ENCODE measurements at regions not wholly inside any gene's neighbourhood (a gene's known extent, or its start where the extent isn't known, plus 50 kb on each side); places are given as distances from the start of the nearest gene placed in this dataset.
"Not testable (repeated sequence)": the region's sequence is repeated elsewhere in the genome, so short reads cannot be mapped to it uniquely, and the experiment has no call there.

- DNase-seq: no peak
Measured at GRCh38 chr6:93183531-93183972, 235.8 kb downstream of the EPHA7 start.

- DNase-seq: no peak
Measured at GRCh38 chr6:93182938-93183479, 236.3 kb downstream of the EPHA7 start.

GRCh38 chr6:93177918-93178317, 241.4 kb downstream of the EPHA7 start:
- no peak for DNase-seq

GRCh38 chr6:93177438-93177837, 241.9 kb downstream of the EPHA7 start:
- DNase-seq: no peak

DNA sequence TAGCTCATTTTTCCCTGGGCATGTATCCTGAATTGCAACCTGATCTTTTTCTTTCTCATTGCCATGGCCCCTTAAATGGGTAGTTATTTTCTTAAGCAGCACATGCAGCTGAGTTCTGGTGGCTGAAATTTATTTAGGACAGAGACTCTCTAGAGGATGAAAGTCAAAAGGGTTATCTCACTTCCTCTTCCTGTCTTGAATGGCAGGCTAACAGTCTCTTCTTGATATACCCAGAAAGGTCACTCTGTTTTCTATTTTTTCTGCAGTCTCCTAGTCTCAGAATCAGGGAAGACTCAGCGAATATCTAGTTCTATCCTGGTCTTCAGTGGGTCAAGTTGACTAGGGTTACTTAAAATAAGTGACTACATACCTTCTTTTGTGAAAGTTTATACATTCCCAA, 243.3 kb downstream of the EPHA7 start:
- DNase-seq: no peak

GRCh38 chr6:93173573-93173972, 245.8 kb downstream of the EPHA7 start:
- not testable (repeated sequence) for DNase-seq

GRCh38 chr6:93165850-93166430, 253.4 kb downstream of the EPHA7 start:
- no peak for DNase-seq

DNA sequence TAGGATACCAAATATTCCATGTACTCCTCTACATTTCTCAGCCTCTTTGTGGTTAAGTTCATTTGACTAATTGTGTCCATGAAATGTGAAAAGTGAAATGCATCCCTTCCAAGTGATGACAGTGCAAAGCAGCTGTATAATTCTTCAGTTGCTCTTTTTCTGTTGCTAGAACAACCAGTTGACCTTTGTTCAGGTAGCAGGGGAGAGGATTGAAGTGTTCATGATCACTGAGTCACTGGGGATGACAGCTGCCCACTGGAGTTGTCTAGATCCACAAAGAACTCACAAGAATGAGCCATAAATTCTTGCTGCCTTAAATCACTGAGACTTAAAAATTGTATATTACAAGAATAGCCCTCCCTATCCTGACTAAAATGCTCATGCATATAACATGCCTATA, 254.6 kb downstream of the EPHA7 start:
- DNase-seq: no peak

- DNase-seq: no peak
Measured at GRCh38 chr6:93163146-93163545, 256.2 kb downstream of the EPHA7 start.

- DNase-seq: no peak
Measured at GRCh38 chr6:93139408-93140081, 279.8 kb downstream of the EPHA7 start.

DNA sequence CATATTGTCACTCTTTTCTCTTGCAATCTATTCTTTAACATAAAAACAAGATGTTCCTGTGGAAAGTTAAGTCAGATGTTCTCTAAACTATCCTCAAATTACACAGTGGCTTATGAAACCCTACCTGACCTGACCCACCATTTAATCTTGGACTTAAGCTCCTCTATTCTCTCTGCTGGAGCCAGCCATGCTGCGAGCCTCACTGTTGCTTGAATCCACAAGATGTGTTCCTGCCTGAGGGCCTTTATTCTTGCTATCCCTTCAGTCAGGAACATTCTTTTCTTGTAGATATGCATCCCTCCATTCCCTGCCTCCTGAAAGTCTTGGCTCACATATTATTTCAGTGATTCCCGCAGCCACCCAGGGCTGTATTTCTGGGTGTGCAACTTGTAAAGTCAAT, 283.2 kb downstream of the EPHA7 start:
- no peak for DNase-seq

DNA sequence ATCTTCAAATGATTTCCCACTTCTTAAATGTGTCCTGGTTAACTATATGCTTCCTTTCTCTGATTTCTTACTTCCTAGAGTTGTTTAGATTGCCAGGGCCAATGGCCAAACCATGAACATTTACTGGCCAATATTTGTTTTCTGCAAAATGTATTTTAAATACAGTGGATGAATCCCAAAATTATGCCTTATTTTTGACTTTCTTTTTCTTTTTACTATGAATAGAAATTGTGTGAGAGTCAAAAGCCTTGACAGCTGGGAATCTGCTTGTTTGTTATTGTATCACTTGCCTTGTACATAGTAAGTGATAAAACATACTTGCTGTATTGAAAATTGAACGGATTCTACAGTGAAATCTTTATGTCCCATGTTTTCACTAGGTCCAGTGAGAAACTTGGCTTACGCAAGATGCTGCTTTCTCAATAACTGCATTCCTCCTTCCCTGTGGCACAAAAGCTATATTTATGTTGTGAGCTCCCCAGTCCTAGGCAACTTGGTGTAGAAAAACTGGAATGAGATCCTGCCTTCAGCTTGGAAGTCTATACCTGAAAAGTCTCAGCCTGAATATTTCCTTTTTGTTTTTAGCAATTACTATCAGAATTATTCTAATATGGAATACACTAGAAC, 295.2 kb downstream of the EPHA7 start:
- DNase-seq: no peak

- DNase-seq: no peak
Measured at GRCh38 chr6:93123585-93123984, 295.8 kb downstream of the EPHA7 start.

DNA sequence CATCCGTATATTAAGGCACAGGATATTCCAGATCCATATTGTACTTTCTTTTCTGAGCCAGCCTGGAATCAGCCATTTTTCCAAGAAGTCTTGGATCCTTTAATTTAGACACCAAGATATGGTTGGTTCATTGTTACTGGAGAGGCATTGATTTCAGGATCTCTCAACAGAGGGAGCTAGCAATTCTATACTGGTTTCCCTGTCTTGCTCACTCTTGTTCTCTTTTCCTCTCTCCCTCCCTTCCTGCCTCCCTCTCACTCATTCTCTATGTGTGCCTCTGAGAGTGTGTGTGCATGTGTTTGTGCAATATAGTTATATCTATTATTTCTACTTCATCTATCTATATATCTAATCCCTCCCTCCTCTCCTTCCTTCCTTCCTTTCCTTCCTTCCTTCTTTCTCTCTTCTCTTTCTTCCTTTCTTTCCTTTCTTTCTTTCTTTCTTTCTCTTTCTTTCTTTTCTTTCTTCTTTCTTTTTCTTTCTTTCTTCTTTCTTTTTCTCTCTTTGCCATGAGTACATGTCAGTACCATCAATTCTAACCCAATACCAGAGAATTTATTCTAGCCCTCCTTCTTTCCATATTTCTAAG, 299.1 kb downstream of the EPHA7 start:
- DNase-seq: no peak

- DNase-seq: no peak
Measured at GRCh38 chr6:93105907-93106306, 313.5 kb downstream of the EPHA7 start.

DNA sequence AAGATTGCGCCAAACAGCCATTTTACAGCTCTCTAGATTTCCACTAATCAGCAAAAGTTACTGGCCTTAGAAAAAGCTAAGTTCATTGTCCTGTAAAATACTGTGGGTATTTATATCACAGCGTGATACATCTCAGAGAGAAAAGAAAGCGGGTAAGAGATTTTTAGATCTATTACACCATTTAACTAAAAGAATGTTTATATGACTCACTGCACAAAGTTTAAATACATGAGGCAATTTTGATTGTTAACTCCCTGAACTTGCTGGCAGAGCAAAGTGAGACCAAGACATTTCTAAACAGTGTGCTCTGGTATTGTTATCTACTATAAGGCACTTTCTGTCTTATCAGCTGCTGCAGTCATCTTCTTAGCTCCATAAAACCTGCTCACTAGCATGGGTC, 314.3 kb downstream of the EPHA7 start:
- no peak for DNase-seq

DNA sequence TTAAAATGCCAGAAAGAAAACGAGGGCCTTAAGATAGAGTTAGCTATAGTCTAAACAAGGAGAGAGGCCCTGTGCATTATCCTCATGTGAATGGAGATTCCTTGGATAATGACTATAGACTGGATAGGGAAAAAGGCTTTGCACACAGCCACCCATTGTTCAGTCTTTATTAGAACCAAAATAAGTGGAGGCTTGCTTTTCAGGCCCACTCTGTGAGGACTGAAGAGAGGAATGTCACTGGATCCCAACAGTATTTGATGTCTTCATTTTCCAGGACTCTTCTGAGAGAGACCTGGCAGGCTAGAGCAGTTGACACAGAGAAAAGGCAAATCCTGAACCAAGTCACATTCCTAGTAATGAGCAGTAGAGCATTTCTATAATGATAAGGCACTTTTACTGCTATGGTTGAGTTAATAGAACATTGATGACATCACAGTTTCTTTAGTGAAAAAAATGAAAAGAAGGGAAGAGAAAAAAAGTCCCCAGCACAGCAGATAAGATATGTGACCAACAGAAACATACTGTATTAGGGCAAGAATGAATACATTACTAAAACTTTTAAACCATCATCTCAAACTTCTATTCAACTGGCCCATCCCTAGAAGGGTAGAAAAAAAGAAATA, 315.1 kb downstream of the EPHA7 start:
- no peak for DNase-seq

DNA sequence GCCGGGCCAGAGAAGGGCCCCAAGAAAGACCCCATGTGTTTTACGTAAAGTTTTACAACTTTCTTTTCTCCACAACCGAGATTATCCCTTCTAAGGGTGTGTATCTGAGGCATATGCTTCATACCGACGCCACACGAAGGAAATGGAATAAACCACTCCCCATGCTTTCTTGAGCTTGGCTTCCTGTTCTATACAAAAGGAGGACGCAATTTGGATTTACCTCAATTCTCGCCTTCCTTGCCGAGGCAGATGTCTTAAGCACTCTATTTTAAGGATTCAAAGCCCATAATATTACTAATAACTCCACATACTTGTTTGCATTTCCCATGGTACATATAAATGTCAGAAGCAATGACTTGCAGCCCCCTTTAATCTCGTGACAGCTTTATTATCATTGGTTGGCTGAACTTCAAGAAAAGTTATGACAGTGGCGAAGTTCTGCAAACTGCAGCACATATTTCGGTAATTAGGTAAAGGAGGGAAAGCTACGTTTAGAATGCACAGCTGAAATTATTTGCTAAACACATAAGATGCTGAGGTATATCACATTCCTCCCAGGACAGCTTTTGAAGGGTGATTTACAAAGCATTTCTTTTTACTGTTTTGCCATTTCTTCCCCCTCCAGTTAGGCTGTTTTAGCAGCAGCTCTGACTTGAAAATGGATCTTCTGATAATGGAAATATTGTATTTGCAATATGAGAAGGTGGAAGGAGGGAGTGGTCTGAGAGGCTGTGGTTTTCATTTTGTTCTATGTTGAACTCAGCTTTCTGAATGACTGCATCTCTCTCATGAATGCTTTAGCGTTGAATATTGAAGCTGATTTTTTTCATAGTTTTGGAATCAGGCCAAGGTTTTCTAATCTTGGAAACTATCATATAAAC, 330.5 kb downstream of the EPHA7 start:
- no peak for DNase-seq

DNA sequence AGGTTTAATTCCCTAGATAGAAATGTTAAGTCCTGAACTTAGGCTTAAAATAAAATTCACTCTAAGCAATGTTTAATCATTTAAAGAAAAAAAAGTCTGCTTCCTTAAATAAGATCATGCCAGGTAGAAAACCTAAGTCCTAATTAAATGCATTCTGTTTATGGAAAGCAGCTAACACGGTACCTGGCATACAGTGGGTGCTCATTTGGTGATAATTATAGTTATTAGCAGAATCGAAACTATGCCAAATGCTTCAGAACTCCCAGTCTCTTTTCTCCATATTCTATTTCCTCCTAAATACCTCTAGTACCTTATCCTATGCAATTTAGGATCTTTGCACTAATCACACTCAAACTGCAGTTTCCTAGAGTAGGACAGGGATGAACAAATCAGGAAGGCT, 331.8 kb downstream of the EPHA7 start:
- no peak for DNase-seq

- DNase-seq: no peak
Measured at GRCh38 chr6:93086351-93086750, 333.0 kb downstream of the EPHA7 start.

DNA sequence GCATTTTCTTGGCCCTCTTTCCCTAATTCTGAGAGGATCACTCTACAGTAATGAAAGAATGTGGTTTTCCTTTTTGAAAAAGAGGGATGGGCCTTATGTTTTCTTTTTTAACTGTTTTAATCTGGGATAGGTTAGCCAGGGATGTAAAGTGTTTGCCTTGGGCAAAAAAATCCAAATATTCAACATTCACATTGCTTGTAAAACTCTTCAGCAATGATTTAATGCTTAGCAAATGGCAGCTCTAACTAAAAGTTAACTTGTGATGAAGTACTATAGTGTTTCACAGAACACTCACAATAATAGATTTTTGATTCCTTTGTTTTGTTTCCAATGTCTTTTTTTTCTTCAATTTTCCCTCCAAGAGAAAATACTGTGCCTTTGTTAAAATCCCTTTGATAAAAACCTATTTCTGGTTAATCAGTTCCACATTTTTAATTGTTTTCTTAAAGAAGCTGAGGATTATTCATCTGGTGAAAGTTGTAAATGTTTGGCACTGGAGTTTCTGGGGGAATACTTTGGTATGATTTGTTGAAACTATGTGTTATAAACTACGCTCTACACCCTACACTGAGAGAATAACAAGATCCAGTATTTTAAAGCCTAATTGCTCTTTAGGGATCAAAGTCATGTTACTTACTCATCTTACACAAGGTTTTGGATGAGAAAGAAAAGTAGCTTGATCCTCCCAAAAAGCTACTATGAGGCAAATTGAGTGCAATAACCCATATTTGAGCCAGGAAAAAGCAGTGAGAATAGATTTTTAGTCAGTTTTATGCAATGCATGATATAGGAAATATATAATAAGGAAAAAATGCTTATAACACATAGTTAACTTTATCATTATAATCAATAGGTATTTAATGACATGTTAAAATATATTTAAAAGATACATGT, 335.8 kb downstream of the EPHA7 start:
- DNase-seq: no peak
